ENCODE measurements at regions not wholly inside any gene's neighbourhood (a gene's known extent, or its start where the extent isn't known, plus 50 kb on each side); places are given as distances from the start of the nearest gene placed in this dataset.

DNA sequence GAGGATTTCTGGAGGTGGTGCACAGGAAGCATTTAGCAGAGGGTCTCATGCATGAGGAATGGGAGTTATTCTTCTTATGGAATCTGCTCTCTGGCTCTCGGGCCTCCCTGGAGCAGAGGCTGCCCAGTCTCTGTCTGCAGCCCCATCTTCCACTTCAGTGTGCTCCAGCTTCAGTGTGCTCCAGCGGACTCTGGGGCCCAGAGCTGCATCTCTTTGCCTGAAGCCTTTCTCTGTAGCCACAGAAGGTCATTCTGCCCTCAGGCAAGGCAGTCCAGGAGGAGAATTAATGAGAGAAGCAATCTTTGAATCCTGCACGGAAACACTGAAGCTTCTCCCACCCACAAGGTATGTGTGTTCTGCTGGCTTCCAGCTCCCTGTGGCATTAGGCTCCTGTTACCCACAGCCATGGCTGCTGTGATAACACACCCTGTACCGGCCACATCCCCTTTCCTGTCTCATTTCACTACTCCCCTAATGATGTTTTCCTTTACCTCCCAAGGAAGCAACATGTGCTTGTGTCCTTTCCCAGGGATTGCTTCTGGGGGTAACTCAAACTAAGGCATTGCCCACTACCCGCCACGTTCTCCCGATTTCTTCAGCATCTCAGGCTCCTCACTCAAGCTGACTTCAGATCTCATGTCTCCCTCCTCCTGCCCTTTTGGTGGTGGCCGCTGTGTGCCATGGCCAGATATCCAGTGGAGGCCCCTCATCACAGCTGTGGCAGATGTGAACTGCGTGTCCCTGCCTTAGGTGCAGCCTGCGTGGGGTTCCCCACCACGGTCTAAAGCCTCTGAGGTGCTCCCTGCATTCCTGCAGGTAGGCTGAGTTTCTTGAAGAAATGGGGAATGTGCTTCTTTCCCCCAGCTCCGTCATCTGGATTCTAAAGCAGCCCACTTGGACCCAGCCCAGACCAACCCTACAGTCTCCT, 181.2 kb upstream of the GALNT2 start:
- DNase-seq (ENCODE audit: low read depth): no peak
- H3K4me3 ChIP-seq (ENCODE audit: low read depth, low read length): no peak overlapping the region
- in situ Hi-C loops (cut with HindIII; ENCODE audit: low sequenced_read_pairs): loop anchor here (10.0 kb wide), 1 partner anchor 59 kb away; no protein-coding TSS in a partner anchor
- TF ChIP-seq, protein P1, sequence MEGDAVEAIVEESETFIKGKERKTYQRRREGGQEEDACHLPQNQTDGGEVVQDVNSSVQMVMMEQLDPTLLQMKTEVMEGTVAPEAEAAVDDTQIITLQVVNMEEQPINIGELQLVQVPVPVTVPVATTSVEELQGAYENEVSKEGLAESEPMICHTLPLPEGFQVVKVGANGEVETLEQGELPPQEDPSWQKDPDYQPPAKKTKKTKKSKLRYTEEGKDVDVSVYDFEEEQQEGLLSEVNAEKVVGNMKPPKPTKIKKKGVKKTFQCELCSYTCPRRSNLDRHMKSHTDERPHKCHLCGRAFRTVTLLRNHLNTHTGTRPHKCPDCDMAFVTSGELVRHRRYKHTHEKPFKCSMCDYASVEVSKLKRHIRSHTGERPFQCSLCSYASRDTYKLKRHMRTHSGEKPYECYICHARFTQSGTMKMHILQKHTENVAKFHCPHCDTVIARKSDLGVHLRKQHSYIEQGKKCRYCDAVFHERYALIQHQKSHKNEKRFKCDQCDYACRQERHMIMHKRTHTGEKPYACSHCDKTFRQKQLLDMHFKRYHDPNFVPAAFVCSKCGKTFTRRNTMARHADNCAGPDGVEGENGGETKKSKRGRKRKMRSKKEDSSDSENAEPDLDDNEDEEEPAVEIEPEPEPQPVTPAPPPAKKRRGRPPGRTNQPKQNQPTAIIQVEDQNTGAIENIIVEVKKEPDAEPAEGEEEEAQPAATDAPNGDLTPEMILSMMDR (IDR thresholded peaks at IDR 0.05; ENCODE audit: low read depth, low read length, missing control alignments): no peak

DNA sequence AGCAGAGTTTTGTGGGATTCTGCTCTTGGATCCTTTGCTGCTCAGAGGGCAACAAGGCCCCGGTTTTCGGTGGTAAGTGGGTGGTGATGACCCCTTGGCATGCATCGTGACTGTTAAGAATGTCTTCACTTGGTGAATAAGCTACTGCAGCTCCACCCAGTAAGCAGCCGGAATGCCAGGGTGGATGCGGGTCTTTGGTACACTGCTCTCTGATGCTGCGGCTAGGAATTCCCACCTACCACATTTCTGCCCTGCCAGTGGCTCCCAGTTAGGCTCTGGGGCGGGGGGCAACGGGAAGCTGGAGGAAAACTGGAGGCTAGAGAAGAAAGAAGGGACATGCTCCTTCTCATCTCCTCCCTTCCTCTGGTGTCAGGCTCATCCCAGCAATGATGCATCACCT, 180.4 kb upstream of the GALNT2 start:
- TF ChIP-seq, protein P1 (IDR thresholded peaks at IDR 0.05; ENCODE audit: low read depth, low read length, missing control alignments): no peak
- DNase-seq (ENCODE audit: low read depth): no peak
- in situ Hi-C loops (cut with HindIII; ENCODE audit: low sequenced_read_pairs): loop anchor here (10.0 kb wide), 1 partner anchor 58 kb away; no protein-coding TSS in a partner anchor
- H3K4me3 ChIP-seq (ENCODE audit: low read depth, low read length): no peak overlapping the region

DNA sequence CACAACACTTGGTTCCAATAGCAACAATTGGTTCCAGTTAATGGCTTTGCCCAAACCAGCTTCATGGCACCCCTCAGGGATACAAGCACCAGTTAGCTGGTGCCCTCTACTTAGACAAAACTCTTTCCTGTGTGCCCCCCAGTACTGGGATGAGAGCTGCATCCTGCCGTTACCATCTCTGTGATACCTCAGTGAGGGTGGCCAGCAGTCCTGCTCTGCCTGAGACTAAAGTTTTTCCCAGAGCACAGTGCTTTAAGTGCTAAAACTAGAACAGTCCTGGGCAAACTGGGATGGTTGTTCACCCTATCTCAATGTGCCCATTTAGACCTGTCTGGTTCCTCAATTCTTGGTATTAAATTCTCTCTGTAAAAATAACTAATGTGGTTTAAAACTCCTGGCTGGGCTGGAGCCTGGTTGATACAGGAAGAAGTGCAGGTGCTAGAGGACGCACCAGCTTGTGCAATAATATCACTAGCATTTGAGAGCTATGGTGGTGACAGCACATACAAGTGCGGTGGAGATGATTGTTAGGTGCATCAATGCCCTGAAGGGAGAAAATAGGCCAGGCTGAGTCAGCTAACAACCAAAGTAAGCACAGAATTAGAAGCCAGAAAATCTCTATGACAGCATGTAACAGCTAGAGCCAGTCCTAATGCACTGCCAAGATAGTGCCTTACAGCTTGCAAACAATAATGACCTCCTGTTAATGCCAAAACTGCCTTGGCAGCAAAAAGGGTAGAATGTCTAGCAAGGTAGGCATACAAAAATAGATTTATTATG, 179.8 kb upstream of the GALNT2 start:
- DNase-seq (ENCODE audit: low read depth): no peak
- in situ Hi-C loops (cut with HindIII; ENCODE audit: low sequenced_read_pairs): loop anchor here (10.0 kb wide), 1 partner anchor 58 kb away; no protein-coding TSS in a partner anchor
- H3K4me3 ChIP-seq (ENCODE audit: low read depth, low read length): no peak overlapping the region
- TF ChIP-seq, protein P1 (IDR thresholded peaks at IDR 0.05; ENCODE audit: low read depth, low read length, missing control alignments): no peak

DNA sequence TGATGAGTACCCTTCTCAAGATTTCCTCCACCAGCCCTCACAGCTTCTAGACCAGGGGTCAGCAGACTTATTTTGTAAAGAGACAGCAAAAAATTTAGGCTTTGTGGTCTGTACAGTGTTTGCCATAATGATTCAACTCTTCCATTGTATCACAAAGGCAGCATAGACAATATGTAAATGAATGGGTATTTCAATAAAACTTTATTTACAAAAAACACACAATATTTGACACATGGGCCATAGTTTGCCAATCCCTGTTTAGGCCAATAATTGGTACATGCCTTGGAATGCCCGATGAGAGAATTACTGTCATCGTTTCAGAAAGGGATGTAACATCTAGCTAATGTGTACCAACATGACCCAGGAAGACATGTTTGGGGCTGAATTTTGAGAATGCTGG, 178.9 kb upstream of the GALNT2 start:
- no peak overlapping the region for H3K4me3 ChIP-seq (ENCODE audit: low read depth, low read length)
- TF ChIP-seq, protein P1 (IDR thresholded peaks at IDR 0.05; ENCODE audit: low read depth, low read length, missing control alignments): no peak
- in situ Hi-C loops (cut with HindIII; ENCODE audit: low sequenced_read_pairs): loop anchor here (10.0 kb wide), 1 partner anchor 57 kb away; no protein-coding TSS in a partner anchor
- DNase-seq (ENCODE audit: low read depth): no peak

DNA sequence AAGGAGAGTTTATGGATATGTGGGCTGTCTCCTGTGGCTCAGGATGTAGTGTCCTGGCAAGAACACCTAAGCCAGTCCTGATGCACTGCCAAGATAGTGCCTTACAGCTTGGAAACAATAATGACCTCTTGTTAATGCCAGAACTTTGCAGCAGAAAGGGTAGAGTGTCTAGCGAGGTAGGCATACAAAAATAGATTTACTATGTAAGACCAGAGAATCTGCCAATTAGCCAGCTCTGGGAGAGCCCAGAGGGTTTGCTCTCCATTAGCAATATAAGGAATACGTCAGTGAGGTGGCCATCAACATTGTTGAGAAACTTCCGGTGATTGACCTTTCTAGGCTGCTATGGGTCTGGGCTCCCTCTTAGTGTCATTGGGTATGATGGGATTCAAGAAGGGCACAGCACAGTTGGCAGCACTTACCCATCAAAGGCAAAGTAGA, 178.5 kb upstream of the GALNT2 start:
- in situ Hi-C loops (cut with HindIII; ENCODE audit: low sequenced_read_pairs): loop anchor here (10.0 kb wide), 1 partner anchor 56 kb away; no protein-coding TSS in a partner anchor
- no peak for DNase-seq (ENCODE audit: low read depth)
- no peak overlapping the region for H3K4me3 ChIP-seq (ENCODE audit: low read depth, low read length)
- TF ChIP-seq, protein P1 (IDR thresholded peaks at IDR 0.05; ENCODE audit: low read depth, low read length, missing control alignments): no peak

DNA sequence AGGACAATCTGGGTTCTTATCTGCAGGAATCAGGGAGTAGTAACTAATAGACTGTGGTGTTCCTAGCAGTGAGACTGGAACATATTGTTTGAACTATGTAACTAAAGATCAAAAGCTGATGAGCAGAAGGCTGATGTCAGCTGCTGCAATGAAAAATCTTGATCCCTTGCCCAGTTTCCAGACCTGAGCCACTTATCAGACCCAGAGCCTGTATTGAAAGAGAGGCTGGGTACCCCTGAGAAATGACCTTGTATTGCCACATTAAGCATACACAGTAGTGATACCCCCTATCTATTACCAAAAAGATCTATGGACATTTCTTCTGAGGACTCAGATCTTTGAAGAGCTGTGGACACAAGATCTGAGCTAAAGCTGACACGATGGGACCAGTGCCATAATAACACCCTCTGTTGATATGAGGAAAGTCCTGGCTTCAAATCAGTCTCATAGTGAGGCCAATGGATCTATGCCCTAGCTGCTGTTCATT, 178.0 kb upstream of the GALNT2 start:
- in situ Hi-C loops (cut with HindIII; ENCODE audit: low sequenced_read_pairs): loop anchor here (10.0 kb wide), 1 partner anchor 56 kb away; no protein-coding TSS in a partner anchor
- DNase-seq (ENCODE audit: low read depth): no peak
- TF ChIP-seq, protein P1 (IDR thresholded peaks at IDR 0.05; ENCODE audit: low read depth, low read length, missing control alignments): no peak
- H3K4me3 ChIP-seq (ENCODE audit: low read depth, low read length): no peak overlapping the region
